AG09319 (cell line): ENCODE measurements at regions not wholly inside any gene's neighbourhood (a gene's known extent, or its start where the extent isn't known, plus 50 kb on each side); places are given as distances from the start of the nearest gene placed in this dataset.

Experiments
- DNase-seq: peaks from one replicate; pipeline ENCODE4 v3.0.0-alpha.2; 2010; ENCODE audit warnings: low read depth; ENCODE audit errors: extremely low read depth
- TF ChIP-seq, protein P1 (sequence below): IDR thresholded peaks from 2 replicates; pipeline ENCODE4 v1.5.1; 2011; ENCODE audit warnings: low read depth, mild to moderate bottlenecking, inconsistent platforms, low read length, moderate library complexity

DNA sequence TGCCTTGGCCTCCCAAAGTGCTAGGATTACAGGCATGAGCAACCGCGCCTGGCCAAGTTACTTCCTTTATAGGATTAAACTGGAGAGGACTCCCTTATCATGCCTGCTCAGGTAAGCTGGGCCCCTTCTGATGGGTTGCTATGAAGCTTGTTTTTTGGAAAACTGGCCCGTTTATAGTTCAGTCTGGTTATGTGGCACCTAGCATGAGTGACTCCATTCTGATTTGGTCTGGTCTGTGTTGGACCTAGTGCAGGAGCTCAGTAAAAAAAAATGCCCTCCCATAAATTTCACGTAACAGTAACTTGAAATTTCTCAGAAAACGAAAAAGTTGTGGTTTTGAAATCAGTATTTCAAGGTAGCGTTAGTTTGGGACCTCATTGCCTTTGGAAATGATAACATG is 448.4 kb downstream of the HACE1 start:
- TF ChIP-seq, protein P1, sequence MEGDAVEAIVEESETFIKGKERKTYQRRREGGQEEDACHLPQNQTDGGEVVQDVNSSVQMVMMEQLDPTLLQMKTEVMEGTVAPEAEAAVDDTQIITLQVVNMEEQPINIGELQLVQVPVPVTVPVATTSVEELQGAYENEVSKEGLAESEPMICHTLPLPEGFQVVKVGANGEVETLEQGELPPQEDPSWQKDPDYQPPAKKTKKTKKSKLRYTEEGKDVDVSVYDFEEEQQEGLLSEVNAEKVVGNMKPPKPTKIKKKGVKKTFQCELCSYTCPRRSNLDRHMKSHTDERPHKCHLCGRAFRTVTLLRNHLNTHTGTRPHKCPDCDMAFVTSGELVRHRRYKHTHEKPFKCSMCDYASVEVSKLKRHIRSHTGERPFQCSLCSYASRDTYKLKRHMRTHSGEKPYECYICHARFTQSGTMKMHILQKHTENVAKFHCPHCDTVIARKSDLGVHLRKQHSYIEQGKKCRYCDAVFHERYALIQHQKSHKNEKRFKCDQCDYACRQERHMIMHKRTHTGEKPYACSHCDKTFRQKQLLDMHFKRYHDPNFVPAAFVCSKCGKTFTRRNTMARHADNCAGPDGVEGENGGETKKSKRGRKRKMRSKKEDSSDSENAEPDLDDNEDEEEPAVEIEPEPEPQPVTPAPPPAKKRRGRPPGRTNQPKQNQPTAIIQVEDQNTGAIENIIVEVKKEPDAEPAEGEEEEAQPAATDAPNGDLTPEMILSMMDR = no peak
- no peak for DNase-seq

DNA sequence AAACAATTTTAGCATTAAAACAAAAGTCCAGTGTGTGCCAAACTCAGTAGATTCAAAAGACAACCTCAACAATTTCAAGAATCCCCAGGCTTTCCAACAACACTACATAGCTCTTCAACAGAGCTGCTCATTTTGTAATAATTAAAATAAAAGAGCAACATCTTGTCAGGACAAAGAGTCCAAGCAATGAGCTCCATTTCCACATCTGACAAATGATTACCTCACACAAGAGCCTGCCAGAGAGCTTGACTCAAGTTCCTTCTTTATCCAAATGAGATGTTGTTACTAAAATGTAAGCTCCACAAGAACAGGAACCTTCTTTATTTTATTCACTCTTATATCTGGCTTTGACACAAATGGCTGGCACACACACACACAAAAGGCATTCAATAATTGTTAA is 449.8 kb downstream of the HACE1 start:
- TF ChIP-seq, protein P1 = no peak
- DNase-seq = no peak

DNA sequence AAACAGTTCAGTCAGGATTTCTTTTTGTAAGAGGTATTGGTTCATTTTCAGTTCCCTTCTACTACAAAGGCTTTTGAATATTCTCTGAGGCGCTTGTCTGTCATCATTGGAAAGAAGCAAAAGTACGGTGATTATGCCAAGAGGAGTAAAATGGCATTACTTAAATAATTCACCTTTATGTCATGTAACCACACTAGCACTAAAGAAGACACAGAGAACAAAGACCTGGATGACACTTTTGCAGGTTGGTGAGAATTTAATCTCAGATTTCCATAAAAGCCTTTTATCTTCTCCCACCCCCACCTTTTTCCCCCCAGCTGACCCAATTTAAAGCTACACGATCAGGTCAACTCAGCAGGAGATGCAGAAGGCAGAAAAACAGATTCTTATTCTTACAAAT is 451.8 kb downstream of the HACE1 start:
- TF ChIP-seq, protein P1 = no peak
- DNase-seq = no peak

DNA sequence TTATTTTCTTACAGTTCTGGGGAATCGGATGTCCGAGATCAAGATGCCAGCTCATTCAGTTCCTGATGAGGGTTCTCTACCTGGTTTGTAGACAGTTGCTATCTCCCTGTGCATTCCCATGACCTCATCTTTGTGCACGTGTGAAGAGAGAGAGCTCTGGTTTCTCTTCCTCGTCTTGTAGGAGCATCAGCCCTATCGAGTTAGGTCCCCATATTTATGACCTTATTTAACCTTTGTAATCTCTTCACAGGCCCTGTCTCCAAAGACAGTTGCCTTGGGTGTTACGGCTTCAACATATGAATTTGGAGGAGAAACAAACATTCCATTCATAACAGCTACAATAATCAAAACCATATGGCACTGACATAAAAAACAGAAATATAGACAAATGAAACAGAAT is 455.3 kb downstream of the HACE1 start:
- no peak for DNase-seq

DNA sequence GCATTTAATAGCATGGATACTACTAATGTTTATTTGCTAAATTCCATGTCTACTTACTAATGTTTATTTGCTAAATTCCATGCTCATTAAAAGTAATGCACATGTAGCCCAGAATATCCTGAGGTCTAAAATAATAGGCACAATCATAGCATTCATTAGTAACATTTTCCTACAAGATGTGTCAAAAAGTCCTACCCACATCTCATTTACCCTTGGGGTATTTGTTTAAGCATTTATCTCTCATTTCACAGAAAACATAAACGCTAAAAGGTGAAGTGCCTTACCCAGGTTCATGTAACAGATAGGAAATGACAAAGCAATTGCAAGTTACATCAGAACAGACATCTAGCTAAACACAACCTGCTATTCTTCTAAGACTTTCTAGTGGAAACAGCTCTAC is 457.1 kb downstream of the HACE1 start:
- DNase-seq = no peak
- TF ChIP-seq, protein P1 = no peak

More for the DNA sequence above, 455.3 kb downstream of the HACE1 start:
- TF ChIP-seq, protein P1 = no peak

DNA sequence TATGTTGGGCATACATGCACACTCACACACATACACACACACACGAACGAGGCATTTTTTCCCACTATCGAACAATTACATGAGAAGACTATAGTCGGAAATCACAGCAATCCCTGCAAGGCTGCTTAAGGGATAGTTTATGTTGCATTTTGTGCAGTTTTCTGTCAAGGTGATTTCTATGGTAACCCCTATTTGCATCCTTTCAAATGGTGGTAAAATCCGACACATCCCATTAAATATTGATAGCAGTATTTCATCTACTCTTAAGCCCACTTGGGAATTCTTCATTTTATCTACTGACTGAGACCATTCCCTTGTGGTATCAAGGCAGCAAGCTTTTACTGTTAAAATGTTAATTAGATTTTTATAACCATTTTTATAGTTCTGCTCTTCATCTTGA is 457.8 kb downstream of the HACE1 start:
- DNase-seq = no peak

DNA sequence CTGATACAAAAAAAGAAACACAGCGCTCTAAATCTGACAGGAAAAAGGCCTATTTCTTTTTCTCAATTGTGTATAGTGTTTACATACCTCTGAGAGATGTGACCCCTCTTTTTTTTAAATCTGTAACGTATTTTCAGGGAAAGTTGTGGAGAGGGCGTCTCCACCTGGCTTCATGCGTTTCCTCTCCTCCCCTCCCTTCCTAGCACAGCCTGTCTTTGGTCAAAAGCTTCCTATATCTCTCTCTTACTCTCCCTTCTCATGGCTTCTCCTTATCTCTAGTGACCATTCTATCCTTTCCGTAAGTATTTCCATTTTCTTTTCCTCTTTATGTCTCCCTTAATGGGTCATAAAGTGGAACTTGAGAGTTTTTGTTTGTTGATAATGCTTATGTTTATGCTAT is 458.9 kb downstream of the HACE1 start:
- DNase-seq = no peak
- TF ChIP-seq, protein P1 = no peak

More for the DNA sequence above, 457.8 kb downstream of the HACE1 start:
- TF ChIP-seq, protein P1 = no peak
